SK-N-SH (cell line): ENCODE measurements at regions not wholly inside any gene's neighbourhood (a gene's known extent, or its start where the extent isn't known, plus 50 kb on each side); places are given as distances from the start of the nearest gene placed in this dataset.

Experiments used
- CTCF ChIA-PET: fragments of 300-600, 350-600 bp; formaldehyde crosslinking; extraction: SDS; loops from one replicate; lab custom pipeline; 2021; lab: Yijun Ruan, JAX
- POLR2A ChIA-PET: fragments of 350-600 bp; sonication (Branson Sonifier 250); formaldehyde crosslinking; extraction: SDS; loops from one replicate; lab custom pipeline; 2020; ENCODE audit warnings: antibody characterized with exemption, inconsistent platforms; lab: Yijun Ruan, JAX
- DNase-seq: peaks from one replicate; pipeline ENCODE4 v3.0.0; 2012
- H2AFZ ChIP-seq: fragments of 200-600 bp; sonication (generic); 2 replicates; pipeline ENCODE4 v1.8.1; 2016; ENCODE audit warnings: antibody characterized with exemption, mild to moderate bottlenecking, low read depth
- H3F3A ChIP-seq: fragments of 200-600 bp; sonication (generic); replicated peaks from 2 replicates; pipeline ENCODE3; 2016; ENCODE audit warnings: antibody characterized with exemption, mild to moderate bottlenecking; ENCODE audit not compliant: insufficient read depth
- H3K27ac ChIP-seq, 2 experiments: fragments of 200-500 bp in 1 of 2; fragments of 200-600 bp in 1 of 2; sonication (Bioruptor generic) in 1 of 2; sonication (generic), shearing (Covaris generic) in 1 of 2; 2 replicates each; pipeline versions ENCODE4 v1.5.1 to v1.6.1; 2014 to 2016; ENCODE audit warnings: low read depth in 2 of 2, inconsistent platforms in 1 of 2, low read length in 1 of 2, mild to moderate bottlenecking in 1 of 2, mixed read lengths in 1 of 2
- H3K27me3 ChIP-seq: fragments of 200-600 bp; sonication (generic), shearing (Covaris generic); 2 replicates; pipeline ENCODE4 v1.6.1; 2016; ENCODE audit warnings: mixed run types; ENCODE audit not compliant: insufficient read depth
- H3K36me3 ChIP-seq, 2 experiments: fragments of 200-500 bp in 1 of 2; fragments of 200-600 bp in 1 of 2; sonication (Bioruptor generic) in 1 of 2; sonication (generic) in 1 of 2; replicated peaks in 1 of 2; 2 replicates each; pipeline versions ENCODE3 to v1.5.1; 2014 to 2016; ENCODE audit warnings: low read length in 1 of 2, mild to moderate bottlenecking in 1 of 2; ENCODE audit not compliant: insufficient read depth in 2 of 2, control insufficient read depth in 1 of 2
- H3K4me1 ChIP-seq, 2 experiments: fragments of 200-500 bp in 1 of 2; fragments of 200-600 bp in 1 of 2; sonication (Bioruptor generic) in 1 of 2; sonication (generic), shearing (Covaris generic) in 1 of 2; 2 replicates each; pipeline versions ENCODE4 v1.5.1 to v1.6.1; 2014 to 2016; ENCODE audit warnings: low read depth in 1 of 2, low read length in 1 of 2, mixed run types in 1 of 2; ENCODE audit not compliant: insufficient read depth in 2 of 2, control insufficient read depth in 1 of 2
- H3K4me2 ChIP-seq: fragments of 200-600 bp; sonication (generic), shearing (Covaris generic); 2 replicates; pipeline ENCODE4 v1.6.1; 2017; ENCODE audit warnings: mixed run types
- H3K4me3 ChIP-seq, 2 experiments: fragments of 200-500 bp in 1 of 2; fragments of 200-600 bp in 1 of 2; sonication (Bioruptor generic) in 1 of 2; sonication (generic), shearing (Covaris generic) in 1 of 2; 2 replicates each; pipeline versions ENCODE4 v1.5.1 to v1.8.1; 2014 to 2016; ENCODE audit warnings: low read depth in 2 of 2, inconsistent platforms in 1 of 2, low read length in 1 of 2, mild to moderate bottlenecking in 1 of 2, mixed read lengths in 1 of 2, moderate library complexity in 1 of 2
- H3K79me2 ChIP-seq: fragments of 200-600 bp; sonication (generic); 2 replicates; pipeline ENCODE4 v1.8.1; 2017; ENCODE audit warnings: mild to moderate bottlenecking; ENCODE audit not compliant: insufficient read depth
- H3K9ac ChIP-seq: fragments of 200-600 bp; sonication (generic); 2 replicates; pipeline ENCODE4 v1.6.1; 2017; ENCODE audit warnings: mixed run types
- H3K9me2 ChIP-seq: fragments of 200-600 bp; sonication (generic); 2 replicates; pipeline ENCODE4 v1.6.1; 2017; ENCODE audit warnings: mixed run types
- H3K9me3 ChIP-seq: fragments of 200-600 bp; sonication (generic); 2 replicates; pipeline ENCODE4 v1.6.1; 2017; ENCODE audit warnings: mixed run types, mild to moderate bottlenecking, moderate library complexity
- H4K20me1 ChIP-seq: fragments of 200-600 bp; sonication (generic); 2 replicates; pipeline ENCODE4 v1.6.1; 2017; ENCODE audit warnings: mild to moderate bottlenecking, mixed run types; ENCODE audit not compliant: insufficient read depth
- CTCF ChIP-seq: fragments of 200-600 bp; sonication (generic); IDR thresholded peaks from 2 replicates; pipeline ENCODE4 v1.6.1; 2017; ENCODE audit warnings: antibody characterized with exemption, mild to moderate bottlenecking, moderate library complexity
- EP300 ChIP-seq, 2 experiments: IDR thresholded peaks; 2 replicates each; pipeline versions ENCODE4 v1.4.0 to v1.6.1; 2012; ENCODE audit warnings: borderline replicate concordance in 1 of 2, low read depth in 1 of 2, low read length in 1 of 2
- EZH2phosphoT487 ChIP-seq: fragments of 200-600 bp; sonication (generic); IDR thresholded peaks from 2 replicates; pipeline ENCODE4 v1.6.1; 2017; ENCODE audit warnings: low read depth, mixed run types, mild to moderate bottlenecking, antibody characterized with exemption, moderate library complexity, borderline replicate concordance
- FOXJ3 ChIP-seq: sonication (generic); formaldehyde crosslinking; IDR thresholded peaks from 2 replicates; pipeline ENCODE4 v1.5.1; 2020; ENCODE audit warnings: mild to moderate bottlenecking, missing genetic modification reagents
- FOXM1 ChIP-seq: IDR thresholded peaks from 2 replicates; pipeline ENCODE4 v1.4.0; 2012; ENCODE audit warnings: low read depth, mild to moderate bottlenecking
- IRF3 ChIP-seq: fragments of 150-350 bp; IDR thresholded peaks from 2 replicates; pipeline ENCODE4 v1.6.1; 2016; ENCODE audit warnings: mild to moderate bottlenecking, low read depth, low read length
- JUND ChIP-seq: IDR thresholded peaks from 2 replicates; pipeline ENCODE4 v1.4.0; 2012
- MEF2A ChIP-seq: IDR thresholded peaks from 2 replicates; pipeline ENCODE4 v1.4.0; 2012; ENCODE audit warnings: low read depth, borderline replicate concordance
- NFIC ChIP-seq: IDR thresholded peaks from 2 replicates; pipeline ENCODE4 v1.4.0; 2012; ENCODE audit warnings: borderline replicate concordance
- RAD21 ChIP-seq: IDR thresholded peaks from 2 replicates; pipeline ENCODE4 v1.6.1; 2012; ENCODE audit warnings: mild to moderate bottlenecking, low read length
- RCOR1 ChIP-seq: fragments of 150-350 bp; IDR thresholded peaks from 2 replicates; pipeline ENCODE4 v1.6.1; 2017; ENCODE audit warnings: antibody characterized with exemption, low read length
- RFX5 ChIP-seq: IDR thresholded peaks from 2 replicates; pipeline ENCODE4 v1.6.1; 2012; ENCODE audit warnings: mild to moderate bottlenecking, improper control_type of control experiment, low read length
- RXRA ChIP-seq: IDR thresholded peaks from 2 replicates; pipeline ENCODE4 v1.4.0; 2012; ENCODE audit warnings: low read depth, mild to moderate bottlenecking, borderline replicate concordance
- SMC3 ChIP-seq: IDR thresholded peaks from 2 replicates; pipeline ENCODE4 v1.6.1; 2012; ENCODE audit warnings: low read depth, low read length, improper control_type of control experiment
- TAF1 ChIP-seq: IDR thresholded peaks from 2 replicates; pipeline ENCODE4 v1.6.1; 2012; ENCODE audit warnings: low read depth, mild to moderate bottlenecking, low read length, moderate library complexity, borderline replicate concordance
- TEAD4 ChIP-seq: IDR thresholded peaks from 2 replicates; pipeline ENCODE4 v1.4.0; 2012; ENCODE audit warnings: mild to moderate bottlenecking, borderline replicate concordance; ENCODE audit not compliant: insufficient read depth
- YY1 ChIP-seq: IDR thresholded peaks from 2 replicates; pipeline ENCODE4 v1.4.0; 2012; ENCODE audit warnings: low read depth, mild to moderate bottlenecking
- WGBS: methylation state at CpG from one replicate; pipeline ENCODE4 v1.1.6; 2017; ENCODE audit warnings: low lambda C conversion rate; 5-methylcytosine and 5-hydroxymethylcytosine counted together
- TF ChIP-seq, protein P1 (sequence below): IDR thresholded peaks from 2 replicates; pipeline ENCODE4; 2012
- TF ChIP-seq, protein P2 (sequence below): IDR thresholded peaks from 2 replicates; pipeline ENCODE4 v1.4.0; 2012; ENCODE audit warnings: low read depth, borderline replicate concordance
- TF ChIP-seq, protein P3 (sequence below): fragments of 150-350 bp; IDR thresholded peaks from 2 replicates; pipeline ENCODE4 v1.6.1; 2017; ENCODE audit warnings: antibody characterized with exemption, low read length, low read depth, borderline replicate concordance

DNA sequence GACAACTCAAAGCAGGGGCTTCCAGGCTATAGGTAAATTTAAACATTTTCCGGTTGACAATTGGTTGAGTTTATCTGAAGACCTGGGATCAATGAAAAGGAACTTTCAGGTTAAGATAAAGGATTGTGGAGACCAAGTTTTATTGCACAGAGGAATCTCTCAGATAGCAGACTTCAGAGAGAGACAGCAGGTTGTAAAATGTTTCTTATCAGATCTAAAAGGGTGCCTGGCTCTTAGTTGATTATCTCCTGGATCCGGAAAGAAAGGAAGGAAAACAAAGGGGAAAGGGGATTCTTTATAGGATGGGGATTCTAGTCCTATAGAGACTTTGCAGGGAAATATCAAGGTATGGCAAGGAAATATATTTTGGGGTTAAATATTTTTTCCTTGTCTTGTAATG lies 951.3 kb upstream of the SEMA6D start (continued):
- no peak for TF ChIP-seq MEF2A

- no peak for DNase-seq
- no peaks in the 10 kb centered on the region for H4K20me1 ChIP-seq
- H3K4me1 ChIP-seq, result no peaks in the 10 kb centered on the region
- TF ChIP-seq NFIC, result no peak
- no peak for TF ChIP-seq MEF2A
- no peak for TF ChIP-seq TAF1
- TF ChIP-seq RAD21, result no peak
- TF ChIP-seq TEAD4, result no peak
- TF ChIP-seq, all 33 proteins: peak for 0
- H3K27ac ChIP-seq, result no peak overlapping the region
- no peaks in the 10 kb centered on the region for H3K36me3 ChIP-seq
- no peaks in the 10 kb centered on the region for H3K27me3 ChIP-seq
- no peaks in the 10 kb centered on the region for H3F3A ChIP-seq
- ChIA-PET CTCF (no interaction called here), POLR2A (no interaction called here)
- WGBS, result 60% methylated on average over 8 of the region's 8 CpGs
- H3K9me3 ChIP-seq, result peaks cover 14% of the 10 kb centered on the region; the same call in 1 of the 2 replicates
- H3K4me3 ChIP-seq, result no peak overlapping the region; a peak in 1 of 4 replicates
- no peaks in the 10 kb centered on the region for H3K9me2 ChIP-seq
- no peak overlapping the region for H3K9ac ChIP-seq
- no peak overlapping the region for H3K4me2 ChIP-seq
- H2AFZ ChIP-seq, result no peak overlapping the region
- H3K79me2 ChIP-seq, result no peaks in the 10 kb centered on the region
Observed at GRCh38 chr15:46768287-46768686, 949.0 kb upstream of the SEMA6D start.

GRCh38 chr15:46773016-46773415 lies 944.3 kb upstream of the SEMA6D start:
- WGBS, result 51% methylated on average over 9 of the region's 9 CpGs
- POLR2A ChIA-PET, result interaction anchor here (0.7 kb wide), 1 partner anchor 1919 kb away, joined by 3 read pairs; no protein-coding TSS in a partner anchor

More at GRCh38 chr15:46773016-46773415, 944.3 kb upstream of the SEMA6D start:
- no peak overlapping the region for H3K27ac ChIP-seq
- H3K9me2 ChIP-seq, result no peaks in the 10 kb centered on the region
- TF ChIP-seq EP300 (IDR thresholded peaks at IDR 0.05; ENCODE audit: borderline replicate concordance in 1 of 2, low read depth in 1 of 2, low read length in 1 of 2) (no peak), SMC3 (no peak), FOXM1 (no peak), MEF2A (no peak), RCOR1 (no peak), RFX5 (no peak), YY1 (no peak), FOXJ3 (no peak), NFIC (no peak), JUND (no peak), EZH2phosphoT487 (no peak), RXRA (no peak), CTCF (no peak), TAF1 (no peak), IRF3 (no peak)
- TF ChIP-seq, protein P1, sequence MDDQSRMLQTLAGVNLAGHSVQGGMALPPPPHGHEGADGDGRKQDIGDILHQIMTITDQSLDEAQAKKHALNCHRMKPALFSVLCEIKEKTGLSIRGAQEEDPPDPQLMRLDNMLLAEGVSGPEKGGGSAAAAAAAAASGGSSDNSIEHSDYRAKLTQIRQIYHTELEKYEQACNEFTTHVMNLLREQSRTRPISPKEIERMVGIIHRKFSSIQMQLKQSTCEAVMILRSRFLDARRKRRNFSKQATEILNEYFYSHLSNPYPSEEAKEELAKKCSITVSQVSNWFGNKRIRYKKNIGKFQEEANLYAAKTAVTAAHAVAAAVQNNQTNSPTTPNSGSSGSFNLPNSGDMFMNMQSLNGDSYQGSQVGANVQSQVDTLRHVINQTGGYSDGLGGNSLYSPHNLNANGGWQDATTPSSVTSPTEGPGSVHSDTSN, result no peak
- TF ChIP-seq, protein P2, sequence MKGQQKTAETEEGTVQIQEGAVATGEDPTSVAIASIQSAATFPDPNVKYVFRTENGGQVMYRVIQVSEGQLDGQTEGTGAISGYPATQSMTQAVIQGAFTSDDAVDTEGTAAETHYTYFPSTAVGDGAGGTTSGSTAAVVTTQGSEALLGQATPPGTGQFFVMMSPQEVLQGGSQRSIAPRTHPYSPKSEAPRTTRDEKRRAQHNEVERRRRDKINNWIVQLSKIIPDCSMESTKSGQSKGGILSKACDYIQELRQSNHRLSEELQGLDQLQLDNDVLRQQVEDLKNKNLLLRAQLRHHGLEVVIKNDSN, result no peak
- TF ChIP-seq, protein P3, sequence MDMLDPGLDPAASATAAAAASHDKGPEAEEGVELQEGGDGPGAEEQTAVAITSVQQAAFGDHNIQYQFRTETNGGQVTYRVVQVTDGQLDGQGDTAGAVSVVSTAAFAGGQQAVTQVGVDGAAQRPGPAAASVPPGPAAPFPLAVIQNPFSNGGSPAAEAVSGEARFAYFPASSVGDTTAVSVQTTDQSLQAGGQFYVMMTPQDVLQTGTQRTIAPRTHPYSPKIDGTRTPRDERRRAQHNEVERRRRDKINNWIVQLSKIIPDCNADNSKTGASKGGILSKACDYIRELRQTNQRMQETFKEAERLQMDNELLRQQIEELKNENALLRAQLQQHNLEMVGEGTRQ, result no peak
- TF ChIP-seq, all 33 proteins: peak for 0
- no peaks in the 10 kb centered on the region for H3K27me3 ChIP-seq
- DNase-seq, result no peak
- H3F3A ChIP-seq, result no peaks in the 10 kb centered on the region
- H2AFZ ChIP-seq, result no peak overlapping the region
- H3K9me3 ChIP-seq, result peaks cover 5% of the 10 kb centered on the region; the same call in 1 of the 2 replicates
- no peaks in the 10 kb centered on the region for H3K36me3 ChIP-seq
- H3K4me3 ChIP-seq, result no peak overlapping the region
- CTCF ChIA-PET, result no interaction called here
- H3K79me2 ChIP-seq, result no peaks in the 10 kb centered on the region
- H3K4me1 ChIP-seq, result no peaks in the 10 kb centered on the region; a peak in 1 of 4 replicates
- no peak overlapping the region for H3K4me2 ChIP-seq
- no peaks in the 10 kb centered on the region for H4K20me1 ChIP-seq
- no peak overlapping the region for H3K9ac ChIP-seq
